ENCODE measurements at regions not wholly inside any gene's neighbourhood (a gene's known extent, or its start where the extent isn't known, plus 50 kb on each side); places are given as distances from the start of the nearest gene placed in this dataset.
"Not testable (repeated sequence)": the region's sequence is repeated elsewhere in the genome, so short reads cannot be mapped to it uniquely, and the experiment has no call there.

DNA sequence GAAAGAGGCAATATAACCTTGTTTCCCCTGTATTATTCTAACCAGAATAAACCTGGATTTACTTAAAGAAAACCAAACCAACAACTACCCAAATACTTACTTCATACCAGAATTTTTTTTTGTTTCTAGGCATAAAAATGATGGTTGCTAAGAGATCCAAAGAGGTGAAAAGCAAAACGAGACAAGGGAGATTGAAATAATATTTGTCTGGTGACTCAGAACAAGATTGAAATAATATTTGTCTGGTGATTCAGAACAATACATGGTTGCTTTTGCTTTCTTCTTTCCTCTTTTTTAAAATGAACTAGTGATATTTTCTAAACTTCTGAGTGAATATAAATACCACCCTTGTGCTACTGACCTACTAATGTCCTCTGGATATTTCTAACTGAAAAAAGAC is 592.9 kb downstream of the KCTD12 start:
- Histone ChIP-seq H3K27ac (ENCODE audit: low read depth in 1 of 3, low read length in 2 of 3) (no peak overlapping the region), H3K9me3 (ENCODE audit: control insufficient read depth in 2 of 2, insufficient read depth in 1 of 2, low read depth in 1 of 2, low read length in 1 of 2) (no peaks in the 10 kb centered on the region), H3K27me3 (ENCODE audit: control insufficient read depth in 3 of 3, insufficient read depth in 3 of 3, low read length in 3 of 3) (no peaks in the 10 kb centered on the region), H3K4me3 (ENCODE audit: low read depth in 1 of 3, low read length in 3 of 3) (no peak overlapping the region), H3K4me1 (ENCODE audit: control insufficient read depth in 3 of 3, insufficient read depth in 2 of 3, low read depth in 1 of 3, low read length in 2 of 3) (no peaks in the 10 kb centered on the region), H3K36me3 (ENCODE audit: control insufficient read depth in 3 of 3, insufficient read depth in 2 of 3, low read depth in 1 of 3, low read length in 3 of 3) (no peaks in the 10 kb centered on the region)
- WGBS, 3 donors, result 4 to 21% (median 9%) methylated on average over 1 of the region's 1 CpG
- FAIRE-seq (no peak), DNase-seq (no peak)

DNA sequence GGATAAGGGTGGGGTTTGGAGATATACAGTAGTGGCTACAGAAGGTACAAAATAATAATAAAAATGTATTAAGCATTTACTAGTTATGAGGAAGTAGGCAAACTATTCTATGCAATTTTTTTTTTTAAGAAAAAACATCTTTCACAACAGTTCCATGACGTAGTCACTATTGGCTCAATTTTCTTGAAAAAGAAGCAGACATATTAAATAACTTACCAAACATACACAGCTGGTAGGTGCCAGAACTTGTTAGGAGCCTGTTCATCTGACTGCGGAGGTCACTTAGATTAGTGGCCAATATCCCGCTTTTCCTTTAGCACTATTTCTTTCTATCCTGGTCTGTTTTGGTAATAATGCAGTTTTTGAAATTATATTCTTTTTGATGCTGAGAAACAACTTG is 593.5 kb downstream of the KCTD12 start:
- FAIRE-seq, result no peak
- no peak overlapping the region for H3K27ac ChIP-seq (ENCODE audit: low read depth in 1 of 3, low read length in 2 of 3)
- no peaks in the 10 kb centered on the region for H3K27me3 ChIP-seq (ENCODE audit: control insufficient read depth in 3 of 3, insufficient read depth in 3 of 3, low read length in 3 of 3)
- no peaks in the 10 kb centered on the region for H3K9me3 ChIP-seq (ENCODE audit: control insufficient read depth in 2 of 2, insufficient read depth in 1 of 2, low read depth in 1 of 2, low read length in 1 of 2)
- DNase-seq, result no peak
- H3K4me3 ChIP-seq (ENCODE audit: low read depth in 1 of 3, low read length in 3 of 3), result no peak overlapping the region
- no peaks in the 10 kb centered on the region for H3K4me1 ChIP-seq (ENCODE audit: control insufficient read depth in 3 of 3, insufficient read depth in 2 of 3, low read depth in 1 of 3, low read length in 2 of 3)
- no peaks in the 10 kb centered on the region for H3K36me3 ChIP-seq (ENCODE audit: control insufficient read depth in 3 of 3, insufficient read depth in 2 of 3, low read depth in 1 of 3, low read length in 3 of 3)
- 90 to 92% (median 91%) methylated on average over 3 of the region's 3 CpGs for WGBS, 3 donors

DNA sequence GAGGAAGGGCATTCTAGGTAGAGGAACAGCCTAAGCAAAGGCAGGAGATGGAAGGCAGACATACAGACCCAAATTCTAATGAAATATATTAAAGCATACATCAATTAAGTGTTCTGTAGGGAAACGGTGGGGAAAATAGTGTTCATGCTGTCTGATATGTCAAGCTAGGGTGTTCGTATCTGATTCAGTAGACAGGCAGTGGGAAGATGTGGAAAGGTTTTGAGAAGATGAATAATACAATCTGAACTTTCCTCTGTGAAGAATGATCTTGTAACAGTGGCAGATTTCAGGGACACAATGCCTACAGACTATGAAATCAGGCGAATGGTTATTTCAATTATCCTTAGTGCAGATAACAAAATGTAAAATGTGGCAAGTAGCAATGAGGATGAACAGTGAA is 594.2 kb downstream of the KCTD12 start:
- Histone ChIP-seq H3K9me3 (ENCODE audit: control insufficient read depth in 2 of 2, insufficient read depth in 1 of 2, low read depth in 1 of 2, low read length in 1 of 2) (no peaks in the 10 kb centered on the region), H3K4me1 (ENCODE audit: control insufficient read depth in 3 of 3, insufficient read depth in 2 of 3, low read depth in 1 of 3, low read length in 2 of 3) (no peaks in the 10 kb centered on the region), H3K36me3 (ENCODE audit: control insufficient read depth in 3 of 3, insufficient read depth in 2 of 3, low read depth in 1 of 3, low read length in 3 of 3) (no peaks in the 10 kb centered on the region), H3K27me3 (ENCODE audit: control insufficient read depth in 3 of 3, insufficient read depth in 3 of 3, low read length in 3 of 3) (no peaks in the 10 kb centered on the region), H3K4me3 (ENCODE audit: low read depth in 1 of 3, low read length in 3 of 3) (no peak overlapping the region), H3K27ac (ENCODE audit: low read depth in 1 of 3, low read length in 2 of 3) (no peak overlapping the region)
- FAIRE-seq (no peak), DNase-seq (no peak)
- WGBS, 3 donors, result 82 to 90% (median 86%) methylated on average over 3 of the region's 3 CpGs

- no peaks in the 10 kb centered on the region for H3K36me3 ChIP-seq (ENCODE audit: control insufficient read depth in 3 of 3, insufficient read depth in 2 of 3, low read depth in 1 of 3, low read length in 3 of 3)
- no peak overlapping the region for H3K27ac ChIP-seq (ENCODE audit: low read depth in 1 of 3, low read length in 2 of 3)
- FAIRE-seq (no peak), DNase-seq (no peak)
- H3K4me3 ChIP-seq (ENCODE audit: low read depth in 1 of 3, low read length in 3 of 3), result no peak overlapping the region
- no peaks in the 10 kb centered on the region for H3K27me3 ChIP-seq (ENCODE audit: control insufficient read depth in 3 of 3, insufficient read depth in 3 of 3, low read length in 3 of 3)
- H3K9me3 ChIP-seq (ENCODE audit: control insufficient read depth in 2 of 2, insufficient read depth in 1 of 2, low read depth in 1 of 2, low read length in 1 of 2), result peaks cover 0 to 8% of the 10 kb centered on the region in 2 donors
- no peaks in the 10 kb centered on the region for H3K4me1 ChIP-seq (ENCODE audit: control insufficient read depth in 3 of 3, insufficient read depth in 2 of 3, low read depth in 1 of 3, low read length in 2 of 3)
These were observed 596.6 kb downstream of the KCTD12 start for GRCh38 chr13:76289558-76289957.

- Histone ChIP-seq H3K27me3 (ENCODE audit: control insufficient read depth in 3 of 3, insufficient read depth in 3 of 3, low read length in 3 of 3) (no peaks in the 10 kb centered on the region), H3K36me3 (ENCODE audit: control insufficient read depth in 3 of 3, insufficient read depth in 2 of 3, low read depth in 1 of 3, low read length in 3 of 3) (no peaks in the 10 kb centered on the region), H3K4me1 (ENCODE audit: control insufficient read depth in 3 of 3, insufficient read depth in 2 of 3, low read depth in 1 of 3, low read length in 2 of 3) (no peaks in the 10 kb centered on the region), H3K27ac (ENCODE audit: low read depth in 1 of 3, low read length in 2 of 3) (no peak overlapping the region), H3K9me3 (ENCODE audit: control insufficient read depth in 2 of 2, insufficient read depth in 1 of 2, low read depth in 1 of 2, low read length in 1 of 2) (peaks cover 0 to 8% of the 10 kb centered on the region in 2 donors), H3K4me3 (ENCODE audit: low read depth in 1 of 3, low read length in 3 of 3) (no peak overlapping the region)
- DNase-seq (no peak), FAIRE-seq (no peak)
- 69 to 78% (median 72%) methylated on average over 4 of the region's 4 CpGs for WGBS, 3 donors
These were observed 600.0 kb downstream of the KCTD12 start for GRCh38 chr13:76286178-76286577.

DNA sequence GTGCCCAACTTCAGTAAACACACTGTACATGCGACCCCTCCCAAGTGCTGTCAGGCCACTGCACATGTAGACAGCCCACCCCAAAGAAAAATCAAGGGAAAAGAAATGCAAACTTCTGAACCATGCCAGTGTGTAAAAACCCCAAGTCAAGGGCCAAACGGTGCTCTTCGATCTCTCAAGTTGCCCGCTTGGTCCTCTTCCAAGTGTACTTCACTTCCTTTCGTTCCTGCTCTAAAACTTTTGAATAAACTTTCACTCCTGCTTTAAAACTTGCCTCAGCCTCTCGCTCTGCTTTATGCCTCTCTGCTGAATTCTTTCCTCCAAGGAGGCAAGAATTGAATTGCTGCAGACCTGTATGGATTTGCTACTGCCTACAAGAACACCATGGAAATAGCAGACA is 600.7 kb downstream of the KCTD12 start:
- no peak overlapping the region for H3K4me3 ChIP-seq (ENCODE audit: low read depth in 1 of 3, low read length in 3 of 3)
- no peak for DNase-seq
- no peaks in the 10 kb centered on the region for H3K36me3 ChIP-seq (ENCODE audit: control insufficient read depth in 3 of 3, insufficient read depth in 2 of 3, low read depth in 1 of 3, low read length in 3 of 3)
- H3K27ac ChIP-seq (ENCODE audit: low read depth in 1 of 3, low read length in 2 of 3), result no peak overlapping the region
- H3K27me3 ChIP-seq (ENCODE audit: control insufficient read depth in 3 of 3, insufficient read depth in 3 of 3, low read length in 3 of 3), result no peaks in the 10 kb centered on the region
- 86 to 91% (median 91%) methylated on average over 6 of the region's 6 CpGs for WGBS, 3 donors
- H3K4me1 ChIP-seq (ENCODE audit: control insufficient read depth in 3 of 3, insufficient read depth in 2 of 3, low read depth in 1 of 3, low read length in 2 of 3), result no peaks in the 10 kb centered on the region
- no peak for FAIRE-seq
- H3K9me3 ChIP-seq (ENCODE audit: control insufficient read depth in 2 of 2, insufficient read depth in 1 of 2, low read depth in 1 of 2, low read length in 1 of 2), result peaks cover 0 to 8% of the 10 kb centered on the region in 2 donors

DNA sequence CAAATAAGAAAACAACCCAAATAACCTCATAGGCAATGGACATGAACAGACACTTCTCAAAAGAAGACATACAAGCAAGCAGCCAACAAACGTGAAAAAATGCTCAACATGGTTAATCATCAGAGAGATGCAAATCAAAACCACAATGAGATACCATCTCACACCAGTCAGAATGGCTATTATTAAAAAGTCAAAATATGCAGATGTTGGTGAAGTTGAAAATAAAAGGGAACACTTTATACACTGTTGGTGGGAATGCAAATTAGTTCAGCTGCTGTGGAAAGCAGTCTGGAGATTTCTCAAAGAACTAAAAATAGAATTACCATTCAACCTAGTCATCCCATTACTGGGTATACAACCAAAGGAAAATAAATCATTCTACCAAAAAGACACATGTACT is 606.4 kb downstream of the KCTD12 start:
- not testable (repeated sequence) for H3K27ac ChIP-seq (ENCODE audit: low read depth in 1 of 3, low read length in 2 of 3); H3K36me3 ChIP-seq (ENCODE audit: control insufficient read depth in 3 of 3, insufficient read depth in 2 of 3, low read depth in 1 of 3, low read length in 3 of 3); DNase-seq; H3K9me3 ChIP-seq (ENCODE audit: control insufficient read depth in 2 of 2, insufficient read depth in 1 of 2, low read depth in 1 of 2, low read length in 1 of 2); H3K4me3 ChIP-seq (ENCODE audit: low read depth in 1 of 3, low read length in 3 of 3); H3K27me3 ChIP-seq (ENCODE audit: control insufficient read depth in 3 of 3, insufficient read depth in 3 of 3, low read length in 3 of 3); FAIRE-seq; H3K4me1 ChIP-seq (ENCODE audit: control insufficient read depth in 3 of 3, insufficient read depth in 2 of 3, low read depth in 1 of 3, low read length in 2 of 3)
- 44 to 53% (median 47%) methylated on average over 1 of the region's 1 CpG for WGBS, 3 donors

GRCh38 chr13:76271728-76272232 is 614.4 kb downstream of the KCTD12 start:
- Histone ChIP-seq H3K4me3 (ENCODE audit: low read depth in 1 of 3, low read length in 3 of 3) (no peak overlapping the region), H3K27me3 (ENCODE audit: control insufficient read depth in 3 of 3, insufficient read depth in 3 of 3, low read length in 3 of 3) (no peaks in the 10 kb centered on the region), H3K36me3 (ENCODE audit: control insufficient read depth in 3 of 3, insufficient read depth in 2 of 3, low read depth in 1 of 3, low read length in 3 of 3) (no peaks in the 10 kb centered on the region), H3K4me1 (ENCODE audit: control insufficient read depth in 3 of 3, insufficient read depth in 2 of 3, low read depth in 1 of 3, low read length in 2 of 3) (no peaks in the 10 kb centered on the region), H3K9me3 (ENCODE audit: control insufficient read depth in 2 of 2, insufficient read depth in 1 of 2, low read depth in 1 of 2, low read length in 1 of 2) (peaks cover 0 to 7% of the 10 kb centered on the region in 2 donors), H3K27ac (ENCODE audit: low read depth in 1 of 3, low read length in 2 of 3) (no peak overlapping the region)
- WGBS, 3 donors, result 76 to 85% (median 84%) methylated on average over 2 of the region's 2 CpGs
- FAIRE-seq (no peak), DNase-seq (no peak)

- not testable (repeated sequence) for H3K4me1 ChIP-seq (ENCODE audit: control insufficient read depth in 3 of 3, insufficient read depth in 2 of 3, low read depth in 1 of 3, low read length in 2 of 3); H3K27ac ChIP-seq (ENCODE audit: low read depth in 1 of 3, low read length in 2 of 3); FAIRE-seq; H3K9me3 ChIP-seq (ENCODE audit: control insufficient read depth in 2 of 2, insufficient read depth in 1 of 2, low read depth in 1 of 2, low read length in 1 of 2); H3K4me3 ChIP-seq (ENCODE audit: low read depth in 1 of 3, low read length in 3 of 3); H3K36me3 ChIP-seq (ENCODE audit: control insufficient read depth in 3 of 3, insufficient read depth in 2 of 3, low read depth in 1 of 3, low read length in 3 of 3); DNase-seq; H3K27me3 ChIP-seq (ENCODE audit: control insufficient read depth in 3 of 3, insufficient read depth in 3 of 3, low read length in 3 of 3)
- WGBS, 3 donors, result 77 to 79% (median 78%) methylated on average over 4 of the region's 4 CpGs
These were observed 617.9 kb downstream of the KCTD12 start for GRCh38 chr13:76268307-76268706.

Data from small intestine (tissue), 7 donors.